Esophagus muscularis mucosa (tissue), 4 donors: ENCODE measurements at regions not wholly inside any gene's neighbourhood (a gene's known extent, or its start where the extent isn't known, plus 50 kb on each side); places are given as distances from the start of the nearest gene placed in this dataset.

Source experiments
- EP300 ChIP-seq: sonication (generic); formaldehyde crosslinking; IDR thresholded peaks from one replicate; pipeline ENCODE4 v1.6.1; 2017; ENCODE audit warnings: antibody characterized with exemption
- POLR2A ChIP-seq: fragments of 450-650 bp; IDR thresholded peaks from one replicate; pipeline ENCODE4 v1.6.1; 2017; ENCODE audit warnings: antibody characterized with exemption, moderate library complexity, mild to moderate bottlenecking, low read depth
- POLR2AphosphoS5 ChIP-seq, 2 donors: sonication (generic); formaldehyde crosslinking; IDR thresholded peaks; one replicate each; pipeline ENCODE4 v1.6.1; 2017; ENCODE audit warnings: antibody characterized with exemption in 2 of 2
- TF ChIP-seq, protein P1 (sequence below), 3 experiments: fragments of 200-600 bp in 2 of 3; fragments of 450-650 bp in 1 of 3; sonication (generic) in 2 of 3; IDR thresholded peaks; one replicate each; pipeline ENCODE4 v1.5.1; 2017 to 2019; ENCODE audit warnings: antibody characterized with exemption in 3 of 3, mild to moderate bottlenecking in 2 of 3, moderate library complexity in 1 of 3

DNA sequence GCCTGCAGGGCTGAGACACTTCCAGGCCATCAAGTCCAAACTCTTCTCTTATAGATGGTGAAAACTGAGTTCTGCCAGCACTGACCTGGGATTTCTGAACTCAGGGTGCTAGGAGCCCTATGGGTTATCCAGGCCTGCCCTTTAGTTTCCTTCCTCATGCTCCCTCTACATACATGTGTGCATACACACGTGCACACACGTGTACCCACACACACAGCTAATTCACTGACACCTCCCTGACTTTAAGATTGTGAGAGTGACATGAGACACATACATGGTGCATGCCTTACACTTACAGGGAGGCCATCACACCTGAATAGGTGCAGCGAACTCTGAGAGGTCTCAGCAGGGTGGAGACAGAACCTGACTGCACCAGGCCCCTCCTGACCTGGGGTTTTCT lies 267.4 kb downstream of the CYP26B1 start:
- TF ChIP-seq, protein P1, sequence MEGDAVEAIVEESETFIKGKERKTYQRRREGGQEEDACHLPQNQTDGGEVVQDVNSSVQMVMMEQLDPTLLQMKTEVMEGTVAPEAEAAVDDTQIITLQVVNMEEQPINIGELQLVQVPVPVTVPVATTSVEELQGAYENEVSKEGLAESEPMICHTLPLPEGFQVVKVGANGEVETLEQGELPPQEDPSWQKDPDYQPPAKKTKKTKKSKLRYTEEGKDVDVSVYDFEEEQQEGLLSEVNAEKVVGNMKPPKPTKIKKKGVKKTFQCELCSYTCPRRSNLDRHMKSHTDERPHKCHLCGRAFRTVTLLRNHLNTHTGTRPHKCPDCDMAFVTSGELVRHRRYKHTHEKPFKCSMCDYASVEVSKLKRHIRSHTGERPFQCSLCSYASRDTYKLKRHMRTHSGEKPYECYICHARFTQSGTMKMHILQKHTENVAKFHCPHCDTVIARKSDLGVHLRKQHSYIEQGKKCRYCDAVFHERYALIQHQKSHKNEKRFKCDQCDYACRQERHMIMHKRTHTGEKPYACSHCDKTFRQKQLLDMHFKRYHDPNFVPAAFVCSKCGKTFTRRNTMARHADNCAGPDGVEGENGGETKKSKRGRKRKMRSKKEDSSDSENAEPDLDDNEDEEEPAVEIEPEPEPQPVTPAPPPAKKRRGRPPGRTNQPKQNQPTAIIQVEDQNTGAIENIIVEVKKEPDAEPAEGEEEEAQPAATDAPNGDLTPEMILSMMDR (IDR thresholded peaks at IDR 0.05): no peak
- TF ChIP-seq POLR2AphosphoS5 (IDR thresholded peaks at IDR 0.05) (no peak), POLR2A (no peak), EP300 (no peak)
